ENCODE measurements at regions not wholly inside any gene's neighbourhood (a gene's known extent, or its start where the extent isn't known, plus 50 kb on each side); places are given as distances from the start of the nearest gene placed in this dataset.

DNA sequence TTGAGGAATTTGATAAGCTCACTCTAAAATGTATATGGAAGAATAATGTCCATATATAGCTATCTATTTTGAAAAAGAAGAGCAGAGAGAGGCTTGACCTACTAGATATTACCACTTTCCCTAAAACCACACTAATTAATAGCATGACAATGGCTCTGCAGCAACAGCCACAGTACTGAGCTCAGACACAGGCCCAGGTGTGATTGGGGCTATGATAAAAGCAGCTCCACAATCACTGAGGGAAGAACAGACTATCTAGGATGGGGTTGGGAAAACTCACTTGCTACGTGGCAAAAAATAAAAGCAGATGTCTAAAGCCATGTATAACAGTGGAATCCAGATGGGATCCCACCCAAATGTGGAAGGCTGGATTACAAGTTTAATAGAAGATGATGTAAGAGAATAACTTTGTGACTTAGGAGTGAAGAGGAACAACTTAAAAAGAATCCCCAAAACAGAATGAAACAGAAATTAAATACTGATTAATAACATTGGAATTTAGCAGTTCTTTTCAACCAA lies 80.8 kb upstream of the RAB4A start:
- TF ChIP-seq POLR2A (IDR thresholded peaks at IDR 0.05) = no peak
- TF ChIP-seq, protein P1, sequence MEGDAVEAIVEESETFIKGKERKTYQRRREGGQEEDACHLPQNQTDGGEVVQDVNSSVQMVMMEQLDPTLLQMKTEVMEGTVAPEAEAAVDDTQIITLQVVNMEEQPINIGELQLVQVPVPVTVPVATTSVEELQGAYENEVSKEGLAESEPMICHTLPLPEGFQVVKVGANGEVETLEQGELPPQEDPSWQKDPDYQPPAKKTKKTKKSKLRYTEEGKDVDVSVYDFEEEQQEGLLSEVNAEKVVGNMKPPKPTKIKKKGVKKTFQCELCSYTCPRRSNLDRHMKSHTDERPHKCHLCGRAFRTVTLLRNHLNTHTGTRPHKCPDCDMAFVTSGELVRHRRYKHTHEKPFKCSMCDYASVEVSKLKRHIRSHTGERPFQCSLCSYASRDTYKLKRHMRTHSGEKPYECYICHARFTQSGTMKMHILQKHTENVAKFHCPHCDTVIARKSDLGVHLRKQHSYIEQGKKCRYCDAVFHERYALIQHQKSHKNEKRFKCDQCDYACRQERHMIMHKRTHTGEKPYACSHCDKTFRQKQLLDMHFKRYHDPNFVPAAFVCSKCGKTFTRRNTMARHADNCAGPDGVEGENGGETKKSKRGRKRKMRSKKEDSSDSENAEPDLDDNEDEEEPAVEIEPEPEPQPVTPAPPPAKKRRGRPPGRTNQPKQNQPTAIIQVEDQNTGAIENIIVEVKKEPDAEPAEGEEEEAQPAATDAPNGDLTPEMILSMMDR (IDR thresholded peaks at IDR 0.05) = no peak
